ENCODE measurements at regions not wholly inside any gene's neighbourhood (a gene's known extent, or its start where the extent isn't known, plus 50 kb on each side); places are given as distances from the start of the nearest gene placed in this dataset.

DNA sequence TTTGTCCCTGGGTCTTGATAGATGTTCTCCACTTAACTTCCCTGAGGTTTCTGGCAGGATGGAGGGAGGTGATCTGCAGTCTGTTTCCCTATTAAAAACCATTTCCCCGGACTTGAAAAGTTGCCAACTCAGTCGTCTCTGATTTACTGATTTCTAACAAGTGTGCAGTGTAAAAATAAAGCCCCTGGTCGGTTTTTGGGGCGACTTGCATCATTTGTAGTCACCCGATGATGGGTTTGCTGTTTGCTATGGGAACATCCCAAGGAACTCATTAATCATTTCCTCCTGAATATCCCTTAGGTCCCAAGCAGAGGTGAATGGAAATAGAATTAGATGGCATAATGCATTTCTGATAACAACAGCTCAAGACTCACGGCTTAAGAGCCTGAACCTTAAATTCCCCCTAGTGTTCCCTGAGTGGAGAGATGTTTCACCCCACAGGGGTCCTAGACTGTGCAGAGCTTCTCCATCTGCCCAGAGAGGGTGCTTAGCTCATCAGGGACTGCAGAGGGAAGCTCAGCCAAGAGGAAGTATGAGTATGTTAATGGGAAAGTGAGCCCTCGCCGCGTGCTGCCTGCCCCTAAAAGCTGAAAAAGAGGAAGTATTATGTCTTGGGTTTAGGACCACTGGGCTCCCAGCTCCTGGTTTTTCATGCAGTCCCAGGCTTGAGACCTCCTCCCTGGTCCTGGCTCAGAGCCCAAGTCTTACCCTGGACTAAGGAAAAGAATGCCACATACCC, 115.1 kb upstream of the DAP start:
- H3K4me1 ChIP-seq (replicated peaks in 1 of 2): no peaks in the 10 kb centered on the region
- H3K27ac ChIP-seq: no peak overlapping the region
- WGBS, 4 donors: 34 to 39% (median 35%) methylated on average over 9 of the region's 9 CpGs
- no peak overlapping the region for H3K4me3 ChIP-seq
- intact Hi-C loops (cut with DNase I): no loop called here
- TF ChIP-seq CTCF (IDR thresholded peaks at IDR 0.05) (no peak), POLR2A (IDR thresholded peaks at IDR 0.05) (no peak)
- H3K36me3 ChIP-seq (replicated peaks in 1 of 2): no peaks in the 10 kb centered on the region
- H3K9me3 ChIP-seq (replicated peaks in 1 of 3): no peaks in the 10 kb centered on the region
- H3K27me3 ChIP-seq: no peaks in the 10 kb centered on the region
- peak in 3 of 7 donors; percentile 18 to 26 (median 19) for DNase-seq

DNA sequence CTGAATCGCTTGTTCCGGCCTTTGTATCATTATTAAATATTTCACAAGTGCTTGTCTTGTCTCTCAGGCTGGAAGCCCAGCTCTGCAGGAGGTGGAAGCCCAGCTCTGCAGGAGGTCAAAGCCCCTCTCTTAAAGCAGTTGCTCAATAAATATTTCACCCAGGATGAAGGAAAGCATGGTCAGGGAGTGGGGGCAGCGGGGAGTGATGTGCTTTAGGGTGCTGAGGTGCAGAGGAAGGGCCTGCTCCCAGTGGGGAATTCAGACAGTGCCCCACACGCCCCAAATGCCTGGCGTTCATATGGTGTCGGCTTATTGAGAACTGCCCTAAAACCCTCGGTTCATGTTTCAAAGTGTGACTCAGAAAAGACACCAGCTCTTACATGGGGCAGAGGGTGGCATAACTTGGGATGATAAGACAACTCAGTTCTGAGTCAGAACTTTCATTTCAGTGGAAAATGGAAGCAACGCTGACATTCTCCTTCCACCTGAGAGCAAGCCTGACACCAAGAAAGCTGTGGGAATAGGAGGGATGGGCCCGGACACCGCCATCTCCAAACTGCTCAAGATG, 114.3 kb upstream of the DAP start:
- no peak for DNase-seq
- Histone ChIP-seq H3K27me3 (no peaks in the 10 kb centered on the region), H3K9me3 (replicated peaks in 1 of 3) (no peaks in the 10 kb centered on the region), H3K4me3 (no peak overlapping the region), H3K27ac (no peak overlapping the region), H3K36me3 (replicated peaks in 1 of 2) (no peaks in the 10 kb centered on the region), H3K4me1 (replicated peaks in 1 of 2) (no peaks in the 10 kb centered on the region)
- 80 to 91% (median 88%) methylated on average over 10 of the region's 10 CpGs for WGBS, 4 donors
- intact Hi-C loops (cut with DNase I): no loop called here
- TF ChIP-seq POLR2A (IDR thresholded peaks at IDR 0.05): no peak
- TF ChIP-seq CTCF (IDR thresholded peaks at IDR 0.05): no peak

DNA sequence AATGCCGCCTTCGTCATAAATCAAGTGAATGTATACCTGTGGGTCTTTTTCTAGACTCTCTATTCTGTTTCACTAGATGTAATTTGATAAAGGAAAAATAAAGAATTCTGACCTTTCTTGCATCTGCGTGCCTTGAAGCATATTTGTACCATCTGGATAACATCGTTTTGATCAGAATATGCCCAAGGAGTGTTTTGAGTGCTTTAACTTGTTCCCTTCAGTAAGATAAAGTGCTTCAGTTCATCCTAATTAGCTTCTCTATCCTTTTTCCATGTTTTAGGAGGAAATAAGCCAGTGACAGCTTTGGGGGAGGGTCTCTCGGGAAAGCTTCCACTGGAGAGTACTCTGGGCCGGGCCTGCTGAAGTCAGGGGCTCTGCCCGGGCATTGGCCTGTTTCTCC, 113.5 kb upstream of the DAP start:
- WGBS, 4 donors: 79 to 90% (median 87%) methylated on average over 7 of the region's 7 CpGs
- H3K9me3 ChIP-seq (replicated peaks in 1 of 3): no peaks in the 10 kb centered on the region
- no peaks in the 10 kb centered on the region for H3K27me3 ChIP-seq
- no peak for DNase-seq
- TF ChIP-seq CTCF (IDR thresholded peaks at IDR 0.05) (no peak), POLR2A (IDR thresholded peaks at IDR 0.05) (no peak)
- H3K36me3 ChIP-seq (replicated peaks in 1 of 2): no peaks in the 10 kb centered on the region
- intact Hi-C loops (cut with DNase I): no loop called here
- H3K27ac ChIP-seq: no peak overlapping the region
- no peak overlapping the region for H3K4me3 ChIP-seq
- H3K4me1 ChIP-seq (replicated peaks in 1 of 2): no peaks in the 10 kb centered on the region

DNA sequence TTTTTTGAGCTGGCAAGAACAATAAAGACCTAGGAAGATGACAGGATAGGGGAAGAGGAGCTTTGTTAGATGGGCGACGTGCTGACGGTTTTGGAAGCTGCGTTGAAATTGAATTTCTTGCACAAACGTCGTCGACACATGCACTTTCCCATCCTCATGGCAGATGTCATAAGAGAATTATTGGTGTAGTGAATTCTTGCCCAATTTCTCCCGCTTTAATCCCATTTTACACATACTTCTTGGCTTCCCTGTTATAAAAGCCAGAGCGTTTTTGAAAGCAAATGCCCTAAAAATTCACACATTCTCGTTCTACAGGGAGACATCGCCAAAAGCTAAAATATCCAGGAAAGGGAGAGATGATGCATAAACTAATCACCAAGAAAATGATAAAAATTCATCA, 109.8 kb upstream of the DAP start:
- DNase-seq: no peak
- no peaks in the 10 kb centered on the region for H3K9me3 ChIP-seq (replicated peaks in 1 of 3)
- no peak overlapping the region for H3K4me3 ChIP-seq
- H3K27me3 ChIP-seq: no peaks in the 10 kb centered on the region
- H3K4me1 ChIP-seq (replicated peaks in 1 of 2): no peaks in the 10 kb centered on the region
- no peak overlapping the region for H3K27ac ChIP-seq
- intact Hi-C loops (cut with DNase I): no loop called here
- no peaks in the 10 kb centered on the region for H3K36me3 ChIP-seq (replicated peaks in 1 of 2)
- TF ChIP-seq CTCF (IDR thresholded peaks at IDR 0.05) (no peak), POLR2A (IDR thresholded peaks at IDR 0.05) (no peak)
- WGBS, 4 donors: 72 to 84% (median 76%) methylated on average over 11 of the region's 11 CpGs
